HCT116 (cell line): ENCODE measurements at regions not wholly inside any gene's neighbourhood (a gene's known extent, or its start where the extent isn't known, plus 50 kb on each side); places are given as distances from the start of the nearest gene placed in this dataset.

ENCODE experiments used
- CTCF ChIP-seq, 3 experiments: fragments of 200-600 bp in 1 of 3; sonication (generic) in 1 of 3; IDR thresholded peaks in 2 of 3; conservative IDR thresholded peaks in 1 of 3; 2 replicates each; pipeline ENCODE4 v1.5.1; 2012 to 2017; ENCODE audit warnings: low read depth in 2 of 3, low read length in 2 of 3, antibody characterized with exemption in 1 of 3, borderline replicate concordance in 1 of 3, control low read depth in 1 of 3, mild to moderate bottlenecking in 1 of 3, mixed read lengths in 1 of 3, mixed run types in 1 of 3, moderate library complexity in 1 of 3; ENCODE audit not compliant: insufficient read depth in 1 of 3
- ELF1 ChIP-seq: IDR thresholded peaks from 2 replicates; pipeline ENCODE4 v1.6.1; 2012; ENCODE audit warnings: low read depth, borderline replicate concordance
- EZH2phosphoT487 ChIP-seq: fragments of 200-600 bp; IDR thresholded peaks from 2 replicates; pipeline ENCODE4 v1.6.1; 2018; ENCODE audit warnings: antibody characterized with exemption, borderline replicate concordance
- MAX ChIP-seq: IDR thresholded peaks from 2 replicates; pipeline ENCODE4 v1.6.1; 2012
- POLR2A ChIP-seq: IDR thresholded peaks from 2 replicates; pipeline ENCODE4 v1.7.0; 2011; ENCODE audit warnings: borderline replicate concordance; ENCODE audit not compliant: insufficient read depth, insufficient read length; ENCODE audit errors: extremely low read depth
- POLR2AphosphoS5 ChIP-seq: IDR thresholded peaks from 2 replicates; pipeline ENCODE4 v1.6.1; 2011; ENCODE audit warnings: mild to moderate bottlenecking, low read depth, low read length, moderate library complexity
- TCF7L2 ChIP-seq: IDR thresholded peaks from 2 replicates; pipeline ENCODE4 v1.7.0; 2011; ENCODE audit warnings: borderline replicate concordance, inconsistent platforms; ENCODE audit not compliant: insufficient read depth, insufficient read length; ENCODE audit errors: extremely low read depth

GRCh38 chr10:91040343-91040742 is 119.5 kb upstream of the ANKRD1 start:
- TF ChIP-seq POLR2A (no peak), POLR2AphosphoS5 (no peak), CTCF (IDR thresholded peaks at IDR 0.05 in 2 of 3, conservative IDR thresholded peaks at IDR 0.05 in 1 of 3; ENCODE audit: borderline replicate concordance in 1 of 3, insufficient read depth in 1 of 3, low read depth in 2 of 3, low read length in 2 of 3) (no peak), MAX (no peak), EZH2phosphoT487 (no peak), TCF7L2 (no peak), ELF1 (no peak)
